HG03108 (cell line): ENCODE measurements at regions not wholly inside any gene's neighbourhood (a gene's known extent, or its start where the extent isn't known, plus 50 kb on each side); places are given as distances from the start of the nearest gene placed in this dataset.

Experiments used
- ATAC-seq: cut with Tn5 transposase; IDR thresholded peaks from one replicate; pipeline ENCODE4 v1.9.1; 2021; ENCODE audit warnings: moderate library complexity; ENCODE audit not compliant: unreplicated experiment

DNA sequence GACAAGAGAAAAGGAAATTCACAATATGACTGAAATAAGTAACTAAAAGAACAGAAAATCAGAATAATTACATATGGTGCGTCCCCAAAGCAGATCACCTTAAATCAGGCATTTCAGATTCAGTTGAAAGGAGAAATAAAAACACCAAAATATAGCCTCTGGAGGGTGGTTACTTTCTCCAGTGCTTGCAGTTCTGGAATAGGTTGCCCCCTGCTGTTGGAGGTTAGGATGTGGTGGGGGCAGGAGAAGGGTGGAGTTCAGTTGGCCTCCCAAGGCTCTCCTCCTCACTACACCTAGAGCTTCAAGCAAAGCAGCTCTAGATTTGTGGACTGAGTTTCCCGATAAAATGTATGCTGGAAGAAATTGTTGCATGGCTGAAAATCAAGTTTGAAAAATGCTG is 338.2 kb upstream of the TLE4 start:
- no peak for ATAC-seq

GRCh38 chr9:79236466-79236865 is 335.3 kb upstream of the TLE4 start:
- ATAC-seq, result no peak

- no peak for ATAC-seq
These were observed 333.9 kb upstream of the TLE4 start for GRCh38 chr9:79237861-79238260.

DNA sequence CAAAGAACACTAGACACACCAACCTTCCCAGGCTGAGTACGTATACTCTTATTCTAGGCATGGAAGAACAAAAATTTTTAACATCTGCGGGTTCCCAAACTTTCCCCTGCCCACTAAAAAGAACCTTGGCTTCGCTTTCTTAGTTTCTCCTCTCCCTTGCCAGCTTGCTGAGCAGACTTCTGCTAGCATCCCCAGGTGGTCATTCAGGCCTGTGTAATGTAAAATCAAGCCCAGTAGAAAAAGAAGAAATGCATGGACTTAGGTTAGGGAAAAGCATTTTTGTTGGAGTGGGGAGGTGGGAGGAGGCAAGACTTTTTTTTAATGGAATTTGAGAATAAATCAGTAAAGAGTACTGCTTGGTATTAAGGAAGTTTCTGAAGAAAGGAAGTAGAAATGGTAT is 331.0 kb upstream of the TLE4 start:
- ATAC-seq, result no peak

- ATAC-seq, result no peak
These were observed 329.3 kb upstream of the TLE4 start for GRCh38 chr9:79242489-79242888.

- ATAC-seq, result no peak
These were observed 325.6 kb upstream of the TLE4 start for GRCh38 chr9:79246170-79246569.

GRCh38 chr9:79247021-79247420 is 324.7 kb upstream of the TLE4 start:
- ATAC-seq, result no peak

DNA sequence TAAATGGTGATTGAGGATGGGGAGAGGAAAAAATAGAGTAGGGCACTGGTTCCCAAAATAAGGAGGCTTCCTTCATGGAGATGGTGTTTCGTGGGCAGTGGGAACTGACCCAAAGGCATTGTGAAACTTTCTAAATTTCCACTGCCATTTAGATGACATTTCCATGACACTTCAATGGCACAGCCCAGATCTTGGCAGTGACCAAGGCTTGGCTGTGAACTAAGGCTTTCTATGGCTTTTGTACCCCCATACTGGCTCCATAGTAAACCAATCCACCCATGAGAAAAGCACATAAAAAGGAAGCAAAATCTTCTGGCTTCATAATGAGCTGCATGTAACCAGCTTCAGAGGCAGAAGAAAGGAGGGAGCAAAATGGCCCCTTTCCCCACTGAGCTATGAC is 321.0 kb upstream of the TLE4 start:
- ATAC-seq, result no peak

- ATAC-seq, result no peak
These were observed 316.7 kb upstream of the TLE4 start for GRCh38 chr9:79254900-79255650.

DNA sequence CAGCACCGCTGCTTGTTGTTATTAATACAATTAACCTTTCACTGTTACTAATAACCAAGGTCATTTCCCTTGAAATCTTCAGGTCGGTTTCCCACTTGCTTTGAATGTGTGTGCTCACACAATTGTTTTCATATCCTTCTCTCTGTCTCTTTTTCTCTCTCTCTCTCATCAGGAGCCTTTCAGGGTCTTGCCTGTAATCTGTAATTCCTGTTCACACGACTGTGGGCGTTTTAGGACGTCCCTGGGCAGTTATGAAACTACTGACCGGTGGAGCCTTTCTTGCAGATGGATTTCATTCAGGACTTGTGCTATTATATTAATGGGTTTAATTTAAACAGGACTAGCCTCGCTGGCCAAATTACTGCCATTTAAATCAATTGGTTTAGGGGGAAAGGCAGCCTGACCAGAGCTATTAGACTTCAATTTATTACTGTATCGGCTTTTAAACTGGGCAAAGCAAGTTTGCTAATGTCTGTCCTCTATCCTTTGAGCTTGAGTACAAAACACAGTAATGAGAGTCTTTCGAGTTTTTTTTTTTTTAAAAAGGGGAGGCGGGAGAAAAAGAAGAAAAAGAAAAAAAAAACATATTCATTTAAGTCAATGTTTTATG is 316.0 kb upstream of the TLE4 start:
- ATAC-seq, result no peak

GRCh38 chr9:79256691-79257213 is 315.0 kb upstream of the TLE4 start:
- ATAC-seq, result no peak

DNA sequence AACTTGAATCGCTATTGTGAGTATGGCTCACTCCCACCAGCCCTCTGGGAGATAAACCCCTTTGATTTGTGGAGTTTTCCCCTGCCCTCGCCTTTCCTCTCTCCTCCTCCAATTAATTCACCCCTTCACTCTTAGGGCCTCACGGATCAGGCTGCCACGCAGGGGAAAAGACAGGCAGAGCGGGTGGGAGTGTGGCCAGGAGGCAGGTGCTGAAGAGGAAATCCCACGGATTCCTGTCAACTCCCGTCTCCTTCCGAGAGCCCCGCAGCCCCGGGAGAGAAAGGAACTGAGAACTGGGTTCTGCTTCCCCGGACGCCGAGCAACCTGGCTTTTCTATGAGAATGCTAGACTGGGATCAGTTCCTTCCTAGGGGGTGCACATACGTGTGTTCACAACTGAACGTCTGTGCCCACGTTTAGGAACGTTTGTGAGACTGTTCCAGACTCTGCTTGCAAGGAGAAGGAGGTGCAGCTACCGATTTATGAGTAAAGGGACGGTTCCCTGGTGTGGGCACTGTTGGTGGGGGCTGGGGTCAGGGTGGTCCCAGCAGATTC is 314.5 kb upstream of the TLE4 start:
- ATAC-seq, result no peak

DNA sequence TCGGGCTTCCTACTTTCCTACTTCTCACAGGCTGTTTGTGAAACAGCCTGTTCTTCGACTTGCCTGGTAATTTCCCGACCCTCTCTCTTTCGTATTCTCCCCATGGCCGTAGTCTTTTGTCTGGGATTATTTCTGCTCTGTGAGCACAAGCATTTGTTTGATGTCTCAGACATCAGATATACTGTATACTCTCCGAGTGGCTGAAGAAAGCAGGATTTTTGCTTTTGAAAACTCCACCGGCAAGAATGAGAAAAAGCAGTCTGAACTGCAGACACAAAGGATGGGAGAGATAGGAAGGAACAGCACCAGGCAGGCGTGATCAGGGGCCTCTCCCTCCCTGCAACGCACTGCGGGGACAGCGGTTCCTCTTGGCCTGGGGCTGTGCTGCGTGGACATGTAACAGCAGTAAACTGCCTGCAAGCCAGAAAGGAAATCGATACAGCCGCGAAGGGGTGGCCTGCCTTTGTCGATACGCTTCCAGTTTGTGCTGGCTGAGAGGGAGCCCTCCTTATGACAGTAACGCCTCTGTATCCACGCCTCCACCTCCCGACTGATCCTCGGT is 313.9 kb upstream of the TLE4 start:
- ATAC-seq, result no peak

- no peak for ATAC-seq
These were observed 311.9 kb upstream of the TLE4 start for GRCh38 chr9:79259858-79260257.

DNA sequence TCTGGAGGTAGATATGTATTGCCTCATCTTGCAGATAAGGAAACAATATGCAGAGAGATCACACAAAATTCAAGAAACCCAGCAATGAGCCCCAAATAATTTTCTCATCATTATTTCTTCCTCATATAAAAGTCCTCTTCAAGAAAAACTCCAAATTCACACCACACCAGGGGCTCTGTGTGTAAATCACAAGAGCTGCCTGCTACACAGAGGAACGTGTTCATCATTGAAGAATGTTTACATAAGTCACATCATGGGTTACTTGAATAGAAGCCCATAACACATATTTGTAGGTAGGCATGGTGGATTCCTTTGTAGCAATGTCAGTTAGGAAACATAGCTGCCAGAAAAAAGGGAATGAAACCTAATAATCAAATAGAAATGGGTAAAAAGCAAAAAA is 308.1 kb upstream of the TLE4 start:
- ATAC-seq, result no peak

DNA sequence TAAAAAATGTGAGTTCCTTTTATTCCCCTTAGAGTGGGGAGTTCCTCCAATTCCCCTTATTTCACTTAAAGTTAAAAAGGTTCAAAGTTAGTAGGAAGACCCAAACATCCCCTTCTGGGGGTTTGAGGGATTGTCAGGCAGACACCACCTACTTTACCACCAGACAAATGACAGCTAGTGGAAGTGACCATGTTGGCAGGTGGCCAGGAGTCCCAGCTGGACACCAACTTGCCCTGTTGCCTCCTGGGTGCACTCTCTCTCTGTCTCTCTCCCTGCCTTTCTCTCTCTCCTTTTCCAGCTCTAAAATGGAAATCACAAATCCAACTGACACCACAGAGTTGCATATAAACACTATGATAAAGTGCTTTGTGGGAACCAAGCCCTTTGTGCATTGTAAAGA is 307.7 kb upstream of the TLE4 start:
- ATAC-seq, result no peak

- no peak for ATAC-seq
These were observed 307.0 kb upstream of the TLE4 start for GRCh38 chr9:79264511-79265355.

DNA sequence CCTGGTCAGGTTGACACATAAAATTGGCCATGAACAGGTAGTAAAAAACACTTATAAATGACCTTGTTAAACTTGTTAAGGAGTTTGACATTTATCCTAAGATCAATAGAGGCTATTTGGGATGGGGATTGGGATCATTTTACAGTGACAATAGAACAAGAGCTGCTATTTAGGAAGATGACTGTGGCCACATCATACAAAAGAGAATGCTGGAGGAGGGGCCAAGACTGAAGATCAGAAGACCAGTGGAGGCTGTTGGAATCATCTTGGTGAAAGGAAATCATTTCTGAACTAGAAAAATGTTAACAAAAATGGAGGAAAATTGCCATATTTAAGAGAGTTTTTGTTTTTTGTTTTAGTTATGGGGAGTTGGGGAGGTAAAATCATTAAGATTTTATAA is 304.8 kb upstream of the TLE4 start:
- ATAC-seq, result no peak

DNA sequence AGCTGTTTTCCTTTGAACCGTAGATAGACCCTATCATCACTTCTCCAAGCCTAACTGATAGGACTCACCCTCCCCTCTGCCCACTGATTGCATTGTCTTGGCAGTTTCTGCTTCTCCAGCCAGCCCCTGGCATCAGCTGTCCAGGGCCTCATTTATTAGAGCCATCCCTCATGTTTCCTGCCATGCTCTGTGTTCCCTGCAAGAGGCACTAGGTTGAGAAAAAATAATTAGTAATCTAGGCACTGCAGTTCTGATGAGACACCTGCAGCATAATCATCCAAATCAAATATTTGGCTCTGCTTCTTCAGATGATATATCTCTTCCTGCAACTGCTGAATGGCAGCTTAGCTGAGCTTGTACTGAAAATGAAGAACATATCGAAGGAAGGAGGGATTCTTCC is 303.0 kb upstream of the TLE4 start:
- no peak for ATAC-seq

DNA sequence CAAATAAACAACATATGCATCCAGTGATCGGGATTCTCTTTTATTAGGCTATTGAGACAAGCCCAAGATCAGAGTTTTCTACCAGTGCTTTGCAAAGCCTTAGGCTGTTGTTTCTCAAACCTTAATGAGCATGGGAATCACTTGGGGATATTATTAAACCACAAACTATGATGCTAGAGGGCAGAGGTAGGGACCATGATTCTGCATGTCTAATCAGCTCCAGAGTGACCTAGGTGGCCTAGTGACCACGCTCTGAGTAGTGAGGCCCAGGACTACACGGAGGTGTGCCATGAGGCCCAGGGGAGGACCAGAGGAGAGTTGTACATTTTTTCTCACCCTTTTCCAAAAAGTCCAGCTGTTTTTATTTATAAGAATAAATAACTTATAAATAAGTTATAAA is 298.5 kb upstream of the TLE4 start:
- no peak for ATAC-seq

- no peak for ATAC-seq
These were observed 292.4 kb upstream of the TLE4 start for GRCh38 chr9:79279356-79279755.
